Activated CD4-positive, alpha-beta T cell treated with anti-CD3 and anti-CD28 coated beads, Interleukin-2, Interleukin-4, amounts not matched to agents 100 ng/mL and 50 ng/mL, durations not matched to agents 16 hours and 8 hours (primary cell): ENCODE measurements at regions not wholly inside any gene's neighbourhood (a gene's known extent, or its start where the extent isn't known, plus 50 kb on each side); places are given as distances from the start of the nearest gene placed in this dataset.

Experiments
- DNase-seq: peaks from one replicate; pipeline ENCODE4 v3.0.0-alpha.2; 2020; ENCODE audit warnings: low spot score

- DNase-seq: no peak
These were observed 1158.6 kb downstream of the CDH12 start for GRCh38 chr5:21694567-21694966.

DNA sequence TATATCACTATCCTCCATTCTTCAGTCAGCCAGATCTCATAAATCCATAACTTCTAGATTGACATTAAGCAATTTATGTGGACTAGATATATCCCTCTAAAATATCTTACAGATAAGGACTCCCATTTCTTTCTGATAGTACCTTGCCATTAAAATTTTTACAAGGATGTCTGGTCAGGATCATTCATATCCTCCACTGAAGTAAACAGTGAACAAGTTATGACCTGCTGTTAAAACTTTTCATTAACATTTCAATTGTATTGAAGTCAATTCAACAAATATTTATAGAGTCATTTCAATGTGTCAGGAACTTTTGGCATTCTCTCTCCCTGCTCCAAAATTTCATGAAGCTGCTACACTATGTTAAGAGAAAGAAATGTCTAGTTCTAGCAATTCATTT is 1159.6 kb downstream of the CDH12 start:
- DNase-seq: no peak

DNA sequence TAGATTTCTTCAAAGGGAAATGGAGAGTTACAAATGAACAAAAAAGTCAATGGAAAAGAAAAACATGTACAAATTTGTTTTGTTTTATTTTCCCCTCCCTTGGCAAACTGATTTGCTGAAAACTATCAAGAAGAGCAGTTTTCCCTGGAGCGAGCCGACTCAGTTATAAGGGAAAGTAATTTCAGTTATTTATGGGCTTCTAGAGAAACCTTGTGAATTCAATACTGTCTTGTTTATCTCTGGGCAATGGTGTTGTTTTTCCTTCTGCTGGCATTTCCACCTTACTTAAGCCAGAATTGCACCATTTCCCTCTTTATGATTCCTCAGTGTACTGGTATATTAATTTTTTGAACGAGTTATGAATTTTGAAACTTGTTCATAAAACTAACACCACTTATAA is 1163.6 kb downstream of the CDH12 start:
- no peak for DNase-seq

DNA sequence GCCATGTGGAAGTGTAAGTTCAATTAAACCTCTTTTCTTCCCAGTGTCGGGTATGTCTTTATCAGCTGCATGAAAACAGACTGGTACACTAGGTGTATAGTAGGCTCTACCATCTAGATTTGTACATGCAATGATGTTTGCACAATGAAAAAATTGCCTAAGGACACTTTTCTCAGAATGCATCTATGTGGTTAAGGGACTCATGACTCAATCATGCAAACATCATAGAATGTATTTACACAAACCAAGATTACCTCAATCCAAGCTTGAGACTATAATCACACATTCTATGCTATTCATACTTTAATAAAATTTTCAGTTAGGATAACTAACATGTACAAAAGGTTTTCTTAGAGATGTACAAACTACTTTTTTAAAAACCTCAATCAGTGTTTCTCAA is 1164.5 kb downstream of the CDH12 start:
- DNase-seq: no peak

- DNase-seq: no peak
These were observed 1165.5 kb downstream of the CDH12 start for GRCh38 chr5:21687621-21688020.

GRCh38 chr5:21686706-21687105 is 1166.4 kb downstream of the CDH12 start:
- DNase-seq: no peak

- no peak for DNase-seq
These were observed 1167.6 kb downstream of the CDH12 start for GRCh38 chr5:21685522-21685921.

GRCh38 chr5:21684992-21685391 is 1168.2 kb downstream of the CDH12 start:
- no peak for DNase-seq

DNA sequence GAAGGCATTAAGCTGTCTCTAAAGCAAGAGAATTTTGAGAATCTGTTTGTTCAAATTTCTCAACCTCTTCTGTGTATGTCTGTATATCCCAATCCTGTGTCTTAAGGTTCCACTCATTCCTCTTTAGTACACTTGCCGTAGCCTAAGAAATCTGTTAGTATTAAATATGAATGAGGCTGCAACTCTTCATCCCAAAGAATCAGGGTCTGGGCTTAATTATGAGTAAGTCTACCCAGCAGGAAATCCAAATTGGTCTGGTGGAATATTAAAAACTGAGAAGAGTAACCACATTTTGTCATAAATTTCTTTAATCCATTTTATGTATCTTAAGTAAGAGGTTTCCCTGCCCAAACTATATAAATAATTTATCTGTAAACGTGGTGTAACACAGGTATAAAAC is 1171.2 kb downstream of the CDH12 start:
- no peak for DNase-seq

DNA sequence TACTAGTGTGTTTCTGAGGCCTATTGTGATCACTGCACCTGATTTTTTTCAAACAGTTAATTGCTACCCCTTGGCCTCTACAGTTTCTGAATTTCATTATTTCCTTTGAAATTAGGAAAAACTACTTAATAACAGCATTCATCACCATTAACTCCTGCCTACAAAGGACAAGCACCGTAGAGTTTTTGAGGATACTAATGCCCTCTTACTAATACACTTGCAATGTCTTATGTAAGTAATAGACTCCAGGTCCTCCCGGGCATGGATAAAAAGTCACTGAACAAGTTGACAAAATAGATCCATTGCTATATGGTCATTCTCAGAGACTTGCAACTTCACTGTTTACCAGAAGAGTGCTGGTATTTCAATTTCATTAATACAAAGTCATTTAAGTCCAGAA is 1172.5 kb downstream of the CDH12 start:
- DNase-seq: no peak

- DNase-seq: no peak
These were observed 1172.9 kb downstream of the CDH12 start for GRCh38 chr5:21680196-21680595.

- no peak for DNase-seq
These were observed 1174.6 kb downstream of the CDH12 start for GRCh38 chr5:21678526-21678925.

GRCh38 chr5:21672911-21673310 is 1180.2 kb downstream of the CDH12 start:
- DNase-seq: no peak

GRCh38 chr5:21672360-21672759 is 1180.8 kb downstream of the CDH12 start:
- no peak for DNase-seq

GRCh38 chr5:21665524-21665923 is 1187.6 kb downstream of the CDH12 start:
- DNase-seq: no peak

DNA sequence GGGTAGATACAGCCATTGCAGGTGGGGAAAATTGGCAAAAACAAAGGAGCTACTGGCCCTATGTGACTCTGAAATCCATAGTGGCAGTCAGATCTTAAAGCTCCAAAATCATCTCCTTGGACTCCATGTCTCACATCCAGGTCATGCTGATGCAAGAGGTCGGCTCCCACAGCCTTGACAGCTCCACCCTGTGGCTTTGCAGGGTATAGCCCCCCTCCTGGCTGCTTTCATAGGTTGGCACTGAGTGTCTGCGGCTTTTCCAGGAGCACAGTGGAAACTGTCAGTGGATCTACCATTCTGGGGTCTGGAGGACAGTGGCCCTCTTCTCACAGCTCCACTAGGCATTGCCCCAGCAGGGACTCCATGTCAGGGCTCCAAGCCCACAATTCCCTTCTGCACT is 1190.1 kb downstream of the CDH12 start:
- DNase-seq: no peak

DNA sequence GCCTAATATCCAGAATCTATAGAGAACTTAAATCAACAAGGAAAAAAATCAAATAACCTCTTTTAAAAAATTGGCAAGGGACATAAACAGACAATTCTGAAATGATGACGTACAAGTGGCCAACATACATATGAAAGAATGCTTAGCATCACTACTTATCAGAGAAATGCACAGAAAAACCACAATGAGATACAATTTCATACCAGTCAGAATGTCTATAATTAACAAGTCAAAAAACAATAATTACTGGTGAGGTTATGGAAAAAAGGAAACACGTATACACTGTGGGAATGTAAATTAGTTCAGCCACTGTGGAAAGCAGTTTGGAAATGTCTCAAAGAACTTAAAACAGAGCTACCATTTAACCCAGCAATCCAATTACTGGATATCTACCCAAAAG is 1192.0 kb downstream of the CDH12 start:
- DNase-seq: no peak

- DNase-seq: no peak
These were observed 1198.6 kb downstream of the CDH12 start for GRCh38 chr5:21654556-21654955.

- DNase-seq: no peak
These were observed 1203.2 kb downstream of the CDH12 start for GRCh38 chr5:21649969-21650368.

GRCh38 chr5:21646469-21646868 is 1206.7 kb downstream of the CDH12 start:
- no peak for DNase-seq

- DNase-seq: no peak
These were observed 1209.1 kb downstream of the CDH12 start for GRCh38 chr5:21644032-21644431.

- DNase-seq: no peak
These were observed 1210.8 kb downstream of the CDH12 start for GRCh38 chr5:21642312-21642711.

- DNase-seq: no peak
These were observed 1229.3 kb downstream of the CDH12 start for GRCh38 chr5:21623831-21624230.

GRCh38 chr5:21615195-21615765 is 1237.9 kb downstream of the CDH12 start:
- DNase-seq: no peak

DNA sequence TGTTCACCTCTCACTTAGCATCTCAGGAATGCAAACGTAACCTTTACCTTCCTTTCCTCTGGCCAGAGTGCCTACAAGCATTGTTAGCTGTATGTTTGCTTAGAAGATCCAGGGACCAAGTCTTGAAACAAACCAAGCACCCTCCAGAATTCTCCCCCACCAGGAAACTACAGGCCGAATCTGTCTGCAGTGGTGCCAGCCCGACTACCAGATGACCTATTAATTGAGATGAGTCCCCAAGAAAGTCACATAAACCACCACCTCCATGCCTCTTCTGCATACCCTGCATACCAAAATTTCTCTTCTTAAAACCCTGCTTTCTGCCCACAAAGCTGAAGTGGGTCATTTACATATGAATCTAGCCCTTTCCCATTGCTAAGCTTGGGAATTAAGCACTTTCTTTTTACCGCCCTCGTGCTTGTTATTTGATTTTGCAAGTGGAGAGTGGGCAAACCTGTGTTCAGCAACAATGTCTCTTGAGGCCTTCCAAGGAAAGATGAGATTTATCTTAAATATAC is 1239.1 kb downstream of the CDH12 start:
- DNase-seq: no peak
